GM18511 (cell line): ENCODE measurements at regions not wholly inside any gene's neighbourhood (a gene's known extent, or its start where the extent isn't known, plus 50 kb on each side); places are given as distances from the start of the nearest gene placed in this dataset.

Experiments used
- ATAC-seq: cut with Tn5 transposase; IDR thresholded peaks from one replicate; pipeline ENCODE4 v1.9.1; 2021; ENCODE audit warnings: mild to moderate bottlenecking, moderate library complexity; ENCODE audit not compliant: unreplicated experiment

DNA sequence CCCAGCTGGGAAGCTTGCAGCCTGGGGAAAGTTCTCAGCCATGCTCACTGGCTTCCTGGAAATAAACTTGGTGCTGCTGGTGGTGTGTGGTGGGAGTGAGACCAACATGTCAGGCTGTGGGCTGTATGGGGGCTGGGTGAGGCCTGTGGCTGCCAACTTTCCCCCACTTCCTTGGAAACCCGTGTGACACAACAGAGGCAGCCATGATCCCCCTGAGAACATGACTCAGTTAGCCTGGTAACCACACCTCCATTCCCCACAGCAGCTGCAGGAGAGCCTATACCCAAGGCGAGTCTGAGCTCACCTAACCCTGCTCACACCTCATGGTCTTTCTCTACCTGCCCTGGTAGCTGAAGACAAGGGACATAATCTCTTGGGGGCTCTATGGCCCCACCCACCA is 72.7 kb upstream of the RGMB start:
- no peak for ATAC-seq

DNA sequence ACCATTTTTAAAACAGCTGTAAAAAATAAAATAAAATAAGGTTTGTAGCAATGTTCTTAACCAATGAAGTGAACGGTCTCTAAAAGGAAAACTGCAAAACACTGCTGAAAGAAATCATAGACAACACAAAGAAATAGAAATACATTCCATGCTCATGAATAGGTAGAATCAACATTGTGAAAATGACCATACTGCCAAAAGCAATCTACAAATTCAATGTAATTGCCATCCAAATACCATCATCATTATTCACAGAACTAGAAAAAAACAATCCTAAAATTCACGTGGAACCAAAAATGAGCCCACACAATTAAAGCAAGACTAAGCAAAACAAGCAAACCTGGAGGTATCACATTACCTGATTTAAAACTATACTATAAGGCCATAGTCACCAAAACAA is 67.6 kb upstream of the RGMB start:
- ATAC-seq = no peak

DNA sequence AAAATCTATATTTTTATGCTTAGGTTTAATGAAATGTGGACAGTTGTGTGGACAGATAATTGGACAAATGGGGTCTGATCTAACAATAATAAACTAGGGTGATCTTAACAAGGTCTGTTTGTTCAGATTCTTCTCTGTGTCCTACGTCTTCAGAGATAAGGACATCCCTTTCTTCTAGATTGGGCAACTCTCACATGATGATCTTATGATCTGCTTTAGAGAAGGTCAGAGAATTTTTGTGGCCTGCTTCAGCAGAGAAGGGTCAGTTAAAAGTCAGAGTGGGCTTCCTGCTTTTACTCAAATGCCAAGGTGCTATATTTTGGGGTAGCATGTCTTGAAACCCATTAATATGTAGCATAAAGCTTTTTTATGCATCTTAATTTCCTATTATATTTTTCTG is 63.8 kb upstream of the RGMB start:
- no peak for ATAC-seq

DNA sequence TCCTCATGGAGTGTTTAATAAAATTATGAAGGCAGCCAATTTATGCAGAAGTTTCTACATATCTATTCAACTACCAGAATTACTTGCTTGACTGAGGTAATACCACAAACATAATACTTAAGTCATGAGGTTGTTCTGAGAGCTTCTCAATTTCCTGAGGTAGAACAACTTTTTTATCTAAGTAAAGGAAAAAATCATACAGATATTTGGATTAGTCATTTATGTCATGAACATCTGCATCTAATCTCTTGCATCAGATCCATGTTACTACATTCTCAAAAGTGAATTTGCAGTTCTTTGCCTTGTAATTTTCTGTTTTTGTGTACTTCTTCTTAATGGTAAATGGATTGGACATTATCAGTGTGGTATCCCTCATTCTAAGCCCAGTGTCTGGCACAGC is 60.4 kb upstream of the RGMB start:
- ATAC-seq = no peak

DNA sequence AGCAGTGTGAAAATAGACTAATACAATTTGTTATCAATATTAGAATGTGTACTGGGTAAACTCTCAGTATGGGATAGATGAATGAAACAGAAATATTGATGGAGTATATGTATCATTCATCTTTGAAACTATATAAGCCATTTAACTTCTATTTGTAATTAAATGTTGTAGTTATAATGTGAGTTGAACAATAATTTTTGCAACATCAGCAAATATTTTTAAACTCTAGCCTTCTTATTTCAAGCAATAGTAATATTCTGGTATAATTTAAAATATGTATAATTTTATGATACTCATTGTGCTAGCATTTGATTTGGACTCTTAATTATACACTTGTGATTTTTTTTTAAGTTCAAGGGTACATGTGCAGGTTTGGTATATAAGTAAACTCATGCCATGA is 59.6 kb upstream of the RGMB start:
- no peak for ATAC-seq

DNA sequence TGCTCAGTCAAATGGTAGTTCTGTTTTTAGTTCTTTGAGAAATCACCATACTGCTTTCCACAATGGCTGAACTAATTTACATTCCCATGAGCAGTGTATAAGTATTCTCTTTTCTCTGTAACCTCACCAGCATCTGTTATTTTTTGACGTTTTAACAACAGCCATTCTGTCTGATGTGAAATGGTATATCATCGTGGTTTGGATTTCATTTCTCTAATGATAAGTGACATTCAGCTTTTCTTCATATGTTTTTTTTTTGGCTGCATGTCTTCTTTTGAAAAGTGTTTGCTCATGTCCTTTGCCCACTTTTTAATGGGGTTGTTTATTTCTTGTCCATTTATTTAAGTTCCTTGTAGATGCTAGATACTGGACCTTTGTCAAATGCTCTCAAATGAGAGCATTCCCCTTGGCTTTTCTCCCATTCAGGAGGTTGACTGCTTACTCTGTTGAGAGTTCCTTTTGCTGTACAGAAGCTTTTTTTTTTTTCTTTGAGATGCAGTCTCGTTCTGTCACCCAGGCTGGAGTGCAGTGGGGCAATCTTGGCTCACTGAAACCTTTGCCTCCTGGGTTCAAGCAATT is 58.7 kb upstream of the RGMB start:
- no peak for ATAC-seq

DNA sequence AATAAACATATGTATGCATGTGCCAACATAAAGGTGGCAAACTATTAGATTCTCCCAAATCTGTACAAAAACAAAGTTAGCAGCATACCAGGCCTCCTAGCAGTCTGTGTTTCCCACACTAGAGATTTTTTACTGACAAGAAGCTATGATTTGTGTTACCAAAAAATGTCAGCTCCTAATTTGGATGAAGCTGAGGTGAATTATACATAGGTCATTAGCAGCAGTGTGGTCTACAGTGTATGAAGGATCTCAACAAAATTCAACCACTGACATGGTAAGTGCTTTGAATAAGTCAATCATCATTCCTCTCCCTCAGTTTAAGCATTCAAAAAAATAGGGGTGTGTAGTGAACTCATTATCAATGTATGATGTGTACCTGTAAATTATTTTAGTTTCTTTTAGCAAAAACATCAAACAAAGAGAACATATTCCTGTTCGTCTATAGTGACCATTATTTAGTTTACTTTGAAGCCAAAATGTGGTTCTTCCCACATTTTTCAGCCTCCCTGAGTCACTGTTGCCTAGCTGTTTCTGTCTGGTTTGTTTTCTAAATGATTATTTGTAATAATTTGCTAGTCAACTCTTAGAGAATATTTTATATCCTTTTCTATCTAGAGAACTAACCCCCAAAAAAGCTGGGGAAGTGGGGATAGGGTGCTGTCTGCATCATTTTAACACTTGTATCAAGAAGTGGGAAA is 52.1 kb upstream of the RGMB start:
- ATAC-seq = no peak

DNA sequence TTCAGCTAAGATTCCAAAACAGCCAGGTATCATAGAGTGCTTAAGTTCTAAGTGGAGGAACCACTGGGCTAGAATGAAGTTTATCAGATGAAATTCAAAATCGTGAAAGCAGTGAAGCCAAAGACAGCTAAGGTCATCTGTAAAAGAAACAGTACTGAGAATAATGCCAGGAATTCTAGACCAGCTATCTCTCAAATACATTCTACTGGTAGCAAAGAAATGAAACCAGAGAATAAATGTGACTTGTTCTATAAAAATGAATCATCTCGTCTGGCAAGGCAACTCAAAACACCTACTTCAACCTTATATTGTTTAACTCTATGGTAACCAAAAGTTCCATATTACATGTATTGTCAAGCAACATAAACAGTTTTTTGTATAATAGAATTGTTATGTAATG is 51.3 kb upstream of the RGMB start:
- no peak for ATAC-seq

DNA sequence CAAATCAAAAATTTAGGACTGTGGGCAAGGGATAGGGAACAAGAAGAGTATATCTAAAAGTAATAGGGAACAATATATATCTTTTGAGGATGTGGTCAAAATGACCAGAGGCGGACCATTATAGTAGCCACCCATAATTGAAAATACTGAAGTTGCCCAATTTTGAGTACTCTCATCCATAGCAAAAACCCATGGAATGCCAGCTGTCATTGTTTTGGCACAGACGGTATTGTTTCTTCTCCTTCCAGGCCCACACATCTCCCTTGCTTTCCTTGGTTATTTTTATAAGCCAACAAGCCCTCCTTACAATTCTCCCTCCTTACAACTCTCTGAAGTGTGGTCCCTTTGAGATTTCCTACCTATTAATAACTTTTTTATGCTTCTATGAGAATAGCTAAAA is 50.4 kb upstream of the RGMB start:
- no peak for ATAC-seq
